ENCODE measurements at regions not wholly inside any gene's neighbourhood (a gene's known extent, or its start where the extent isn't known, plus 50 kb on each side); places are given as distances from the start of the nearest gene placed in this dataset.

- no peak for TF ChIP-seq EP300 (IDR thresholded peaks at IDR 0.05)
- no peak for TF ChIP-seq POLR2A (IDR thresholded peaks at IDR 0.05)
- TF ChIP-seq, protein P1, sequence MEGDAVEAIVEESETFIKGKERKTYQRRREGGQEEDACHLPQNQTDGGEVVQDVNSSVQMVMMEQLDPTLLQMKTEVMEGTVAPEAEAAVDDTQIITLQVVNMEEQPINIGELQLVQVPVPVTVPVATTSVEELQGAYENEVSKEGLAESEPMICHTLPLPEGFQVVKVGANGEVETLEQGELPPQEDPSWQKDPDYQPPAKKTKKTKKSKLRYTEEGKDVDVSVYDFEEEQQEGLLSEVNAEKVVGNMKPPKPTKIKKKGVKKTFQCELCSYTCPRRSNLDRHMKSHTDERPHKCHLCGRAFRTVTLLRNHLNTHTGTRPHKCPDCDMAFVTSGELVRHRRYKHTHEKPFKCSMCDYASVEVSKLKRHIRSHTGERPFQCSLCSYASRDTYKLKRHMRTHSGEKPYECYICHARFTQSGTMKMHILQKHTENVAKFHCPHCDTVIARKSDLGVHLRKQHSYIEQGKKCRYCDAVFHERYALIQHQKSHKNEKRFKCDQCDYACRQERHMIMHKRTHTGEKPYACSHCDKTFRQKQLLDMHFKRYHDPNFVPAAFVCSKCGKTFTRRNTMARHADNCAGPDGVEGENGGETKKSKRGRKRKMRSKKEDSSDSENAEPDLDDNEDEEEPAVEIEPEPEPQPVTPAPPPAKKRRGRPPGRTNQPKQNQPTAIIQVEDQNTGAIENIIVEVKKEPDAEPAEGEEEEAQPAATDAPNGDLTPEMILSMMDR (IDR thresholded peaks at IDR 0.05): no peak
These were observed 553.8 kb upstream of the SGO1 start for GRCh38 chr3:20739814-20740213.

All from tibial nerve (tissue), 4 donors.